Activated CD4-positive, alpha-beta T cell treated with anti-CD3 and anti-CD28 coated beads for 36 hours (primary cell): ENCODE measurements at regions not wholly inside any gene's neighbourhood (a gene's known extent, or its start where the extent isn't known, plus 50 kb on each side); places are given as distances from the start of the nearest gene placed in this dataset.
"Not testable (repeated sequence)": the region's sequence is repeated elsewhere in the genome, so short reads cannot be mapped to it uniquely, and the experiment has no call there.

Experiments
- ATAC-seq: fragments of 200-7000 bp; cut with Tn5 transposase; one replicate; pipeline ENCODE4 v1.10.0; 2021; ENCODE audit warnings: mild to moderate bottlenecking, moderate library complexity
- CTCF ChIA-PET: fragments of 350-600 bp; sonication (Branson Sonifier 250); formaldehyde crosslinking; loops from one replicate; lab custom pipeline; 2021; ENCODE audit warnings: antibody characterized with exemption; lab: Charles Lee
- POLR2A ChIA-PET: fragments of 350-600 bp; sonication (Branson Sonifier 250); formaldehyde crosslinking; loops from one replicate; lab custom pipeline; 2021; ENCODE audit warnings: antibody characterized with exemption, inconsistent platforms; lab: Charles Lee
- DNase-seq: peaks from one replicate; pipeline ENCODE4 v3.0.0-alpha.2; 2020
- H3K27ac Mint-ChIP-seq: one replicate; pipeline ENCODE4 v1.8.0; 2021; ENCODE audit warnings: mixed read lengths
- H3K27me3 Mint-ChIP-seq: one replicate; pipeline ENCODE4 v1.8.0; 2021; ENCODE audit warnings: mixed read lengths
- H3K36me3 Mint-ChIP-seq: one replicate; pipeline ENCODE4 v1.8.0; 2021; ENCODE audit warnings: low read depth, mixed read lengths
- H3K4me1 Mint-ChIP-seq: one replicate; pipeline ENCODE4 v1.8.0; 2021; ENCODE audit warnings: mixed read lengths
- H3K4me3 Mint-ChIP-seq: one replicate; pipeline ENCODE4 v1.8.0; 2021; ENCODE audit warnings: mild to moderate bottlenecking, moderate library complexity, mixed read lengths
- H3K9me3 Mint-ChIP-seq: one replicate; pipeline ENCODE4 v1.8.0; 2021; ENCODE audit warnings: low read depth, mixed read lengths
- intact Hi-C, 2 experiments: fragments of 100-400 bp; cut with DNase I in 1 of 2; cut with micrococcal nuclease in 1 of 2; formaldehyde crosslinking; loops; one replicate each; pipeline versions ENCODE4 v1.14.2 to v1.15.1; 2022 to 2024; cut with DNase I, micrococcal nuclease

DNA sequence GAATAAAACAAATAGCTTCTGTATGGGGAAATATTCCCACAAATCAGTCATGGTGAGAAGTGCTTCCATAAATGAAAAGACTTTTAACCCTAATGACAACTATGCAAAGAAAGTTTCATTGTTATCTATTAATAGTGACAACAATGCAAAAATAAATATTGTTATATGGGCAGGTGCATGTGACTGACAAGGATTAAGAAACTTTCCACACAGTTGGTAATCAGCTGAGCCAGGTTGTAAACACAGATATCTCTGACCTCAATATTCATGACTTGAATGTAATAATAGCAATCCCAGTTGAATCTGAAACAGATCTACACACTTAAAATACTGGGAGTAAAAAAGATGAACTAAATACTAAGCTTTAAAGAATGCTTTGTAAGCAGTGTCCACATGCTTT lies 517.0 kb upstream of the SOX11 start:
- ATAC-seq (no peak), DNase-seq (no peak)
- Mint-ChIP-seq H3K27me3 (no peaks in the 10 kb centered on the region), H3K9me3 (peaks cover 6% of the 10 kb centered on the region), H3K4me3 (no peak overlapping the region), H3K27ac (no peak overlapping the region), H3K36me3 (no peaks in the 10 kb centered on the region), H3K4me1 (no peaks in the 10 kb centered on the region)
- intact Hi-C loops, result no loop called here
- POLR2A ChIA-PET, result no interaction called here
- CTCF ChIA-PET, result interaction anchor here (0.6 kb wide), 1 partner anchor 123 kb away, joined by 3 read pairs; no protein-coding TSS in a partner anchor

DNA sequence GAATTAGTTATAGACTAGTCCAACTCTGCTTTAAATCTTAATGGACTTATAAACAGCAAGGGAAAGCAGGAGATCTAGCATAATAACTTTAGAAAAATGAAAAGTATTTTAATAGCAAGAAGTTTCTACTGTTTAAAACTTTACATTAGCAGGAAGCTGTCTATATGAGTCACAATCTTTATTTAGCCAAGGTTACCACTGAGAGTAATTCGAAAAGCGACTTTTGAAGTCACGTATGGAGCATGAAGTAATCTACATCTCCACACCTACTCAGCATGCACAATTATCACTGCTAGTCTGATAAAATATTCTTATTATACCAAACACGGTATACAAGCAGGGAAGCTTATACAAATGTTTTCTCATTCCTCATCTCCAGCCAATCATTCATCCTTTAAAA lies 515.4 kb upstream of the SOX11 start:
- intact Hi-C loops, result no loop called here
- no peaks in the 10 kb centered on the region for H3K27me3 Mint-ChIP-seq
- ChIA-PET CTCF (no interaction called here), POLR2A (no interaction called here)
- H3K4me1 Mint-ChIP-seq, result no peaks in the 10 kb centered on the region
- H3K27ac Mint-ChIP-seq, result no peak overlapping the region
- ATAC-seq (no peak), DNase-seq (no peak)
- H3K36me3 Mint-ChIP-seq, result no peaks in the 10 kb centered on the region
- no peak overlapping the region for H3K4me3 Mint-ChIP-seq
- peaks cover 8% of the 10 kb centered on the region for H3K9me3 Mint-ChIP-seq

DNA sequence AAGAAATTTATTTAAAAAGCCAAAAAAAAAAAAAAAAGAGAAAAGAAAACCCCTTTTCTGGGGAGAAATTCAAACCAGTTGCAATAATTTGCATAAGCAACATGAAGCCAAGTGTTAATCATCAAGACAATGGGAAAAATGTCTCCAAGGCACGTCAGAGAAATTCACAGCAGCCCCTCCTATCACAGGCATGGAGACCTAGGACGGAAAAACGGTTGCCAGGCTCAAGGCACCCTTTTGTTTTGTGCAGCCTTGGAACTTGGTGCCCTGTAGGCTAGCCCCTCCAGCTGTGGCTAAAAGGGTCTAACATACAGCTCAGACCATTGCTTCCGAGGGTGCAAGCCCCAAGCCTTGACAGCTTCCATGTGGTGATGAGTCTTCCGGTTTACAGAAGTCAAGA lies 509.2 kb upstream of the SOX11 start:
- Mint-ChIP-seq H3K27ac (no peak overlapping the region), H3K4me1 (no peaks in the 10 kb centered on the region), H3K36me3 (no peaks in the 10 kb centered on the region), H3K9me3 (peaks cover 15% of the 10 kb centered on the region), H3K4me3 (no peak overlapping the region), H3K27me3 (no peaks in the 10 kb centered on the region)
- ChIA-PET CTCF (no interaction called here), POLR2A (no interaction called here)
- intact Hi-C loops, result no loop called here
- no peak for DNase-seq
- ATAC-seq, result no peak

DNA sequence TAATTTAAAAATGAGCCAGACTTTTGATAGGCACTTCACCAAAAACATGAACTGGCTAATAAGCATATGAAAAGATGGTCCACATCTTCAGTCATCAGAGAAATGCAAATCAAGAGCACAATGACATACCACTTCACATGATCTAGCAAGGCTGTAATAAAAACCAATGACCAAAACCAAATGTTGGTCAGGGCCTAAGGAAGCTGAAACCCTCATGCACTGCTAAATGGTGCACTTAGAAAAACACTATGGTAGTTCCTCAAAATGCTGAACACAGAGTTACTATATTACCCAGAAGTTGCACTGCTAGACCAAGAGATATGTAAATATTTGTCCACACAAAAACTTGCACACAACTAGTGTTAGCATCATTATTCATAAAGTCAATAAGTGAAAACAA lies 504.9 kb upstream of the SOX11 start:
- ATAC-seq (no peak), DNase-seq (no peak)
- Mint-ChIP-seq H3K4me3 (no peak overlapping the region), H3K4me1 (no peaks in the 10 kb centered on the region), H3K27ac (no peak overlapping the region), H3K36me3 (no peaks in the 10 kb centered on the region), H3K27me3 (no peaks in the 10 kb centered on the region), H3K9me3 (peaks cover 7% of the 10 kb centered on the region)
- CTCF ChIA-PET, result no interaction called here
- POLR2A ChIA-PET, result no interaction called here
- intact Hi-C loops, result no loop called here

DNA sequence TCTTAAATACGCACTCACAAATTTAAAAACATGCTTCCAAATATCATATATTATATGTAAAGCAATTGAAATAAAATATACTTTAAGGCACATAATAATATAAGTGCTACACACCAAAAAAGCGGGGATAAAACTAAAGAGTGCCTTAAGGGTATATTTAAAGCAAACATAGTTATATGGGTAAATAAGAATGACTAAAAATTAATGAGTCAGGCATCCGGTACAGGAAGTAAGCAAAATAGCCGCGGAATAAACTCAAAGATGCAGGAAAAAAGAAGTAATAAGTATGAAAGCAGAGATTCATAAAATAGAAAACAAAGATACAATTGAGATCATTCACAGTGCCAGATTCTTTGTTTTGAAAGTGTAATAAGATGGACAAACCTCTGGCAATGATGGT lies 503.5 kb upstream of the SOX11 start:
- H3K36me3 Mint-ChIP-seq, result no peaks in the 10 kb centered on the region
- POLR2A ChIA-PET, result no interaction called here

DNA sequence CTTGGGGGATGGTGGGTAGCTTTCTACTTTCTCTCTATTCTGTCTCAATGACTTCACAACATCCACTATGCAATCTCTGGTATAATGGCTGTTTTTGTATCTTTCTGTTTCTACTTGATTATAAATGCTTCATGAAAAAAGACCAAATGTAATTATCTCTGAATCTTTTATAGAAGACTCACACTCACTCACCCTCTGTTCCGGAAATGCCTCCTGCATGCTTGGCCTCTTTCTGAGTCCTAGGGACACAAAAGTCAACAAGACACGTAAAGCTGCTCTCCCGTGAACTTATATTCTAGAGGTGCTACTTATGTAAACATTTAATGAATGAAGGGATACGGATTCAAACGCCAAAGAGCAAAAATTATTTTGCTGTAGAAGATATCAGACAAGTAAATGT lies 502.2 kb upstream of the SOX11 start:
- H3K36me3 Mint-ChIP-seq, result no peaks in the 10 kb centered on the region
- H3K27ac Mint-ChIP-seq, result no peak overlapping the region
- no peak overlapping the region for H3K4me3 Mint-ChIP-seq
- no peaks in the 10 kb centered on the region for H3K4me1 Mint-ChIP-seq
- peaks cover 7% of the 10 kb centered on the region for H3K9me3 Mint-ChIP-seq
- ATAC-seq, result no peak
- intact Hi-C loops, result no loop called here
- ChIA-PET CTCF (no interaction called here), POLR2A (no interaction called here)
- no peak for DNase-seq
- H3K27me3 Mint-ChIP-seq, result no peaks in the 10 kb centered on the region

More for the DNA sequence above, 503.5 kb upstream of the SOX11 start:
- peaks cover 5% of the 10 kb centered on the region for H3K9me3 Mint-ChIP-seq
- no peaks in the 10 kb centered on the region for H3K27me3 Mint-ChIP-seq
- DNase-seq, result no peak
- H3K4me1 Mint-ChIP-seq, result no peaks in the 10 kb centered on the region
- no peak overlapping the region for H3K4me3 Mint-ChIP-seq
- CTCF ChIA-PET, result no interaction called here
- no peak for ATAC-seq
- H3K27ac Mint-ChIP-seq, result no peak overlapping the region
- intact Hi-C loops, result no loop called here

DNA sequence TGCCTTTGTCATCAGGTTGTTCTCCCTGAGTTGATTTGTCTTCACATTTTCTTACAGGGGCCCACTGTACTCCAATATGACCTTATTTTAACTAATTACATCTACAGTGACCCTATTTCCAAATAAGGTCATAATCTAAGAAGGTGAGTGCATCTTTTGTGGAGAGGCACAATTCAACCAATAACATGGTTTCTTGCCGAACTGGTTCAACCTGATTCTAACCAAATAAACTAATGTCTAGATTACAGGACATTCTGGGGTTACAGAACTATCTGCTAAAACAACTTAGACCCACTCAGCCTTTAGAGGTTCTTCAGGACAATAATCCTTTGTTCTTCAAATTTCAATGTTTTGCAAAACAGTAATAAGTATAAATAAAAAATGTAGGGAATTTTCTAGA lies 496.5 kb upstream of the SOX11 start:
- no peak for DNase-seq
- Mint-ChIP-seq H3K27ac (no peak overlapping the region), H3K9me3 (peaks cover 6% of the 10 kb centered on the region), H3K36me3 (peaks cover 2% of the 10 kb centered on the region), H3K27me3 (no peaks in the 10 kb centered on the region), H3K4me3 (no peak overlapping the region), H3K4me1 (no peaks in the 10 kb centered on the region)
- no peak for ATAC-seq
- CTCF ChIA-PET, result no interaction called here
- intact Hi-C loops, result no loop called here
- POLR2A ChIA-PET, result no interaction called here

DNA sequence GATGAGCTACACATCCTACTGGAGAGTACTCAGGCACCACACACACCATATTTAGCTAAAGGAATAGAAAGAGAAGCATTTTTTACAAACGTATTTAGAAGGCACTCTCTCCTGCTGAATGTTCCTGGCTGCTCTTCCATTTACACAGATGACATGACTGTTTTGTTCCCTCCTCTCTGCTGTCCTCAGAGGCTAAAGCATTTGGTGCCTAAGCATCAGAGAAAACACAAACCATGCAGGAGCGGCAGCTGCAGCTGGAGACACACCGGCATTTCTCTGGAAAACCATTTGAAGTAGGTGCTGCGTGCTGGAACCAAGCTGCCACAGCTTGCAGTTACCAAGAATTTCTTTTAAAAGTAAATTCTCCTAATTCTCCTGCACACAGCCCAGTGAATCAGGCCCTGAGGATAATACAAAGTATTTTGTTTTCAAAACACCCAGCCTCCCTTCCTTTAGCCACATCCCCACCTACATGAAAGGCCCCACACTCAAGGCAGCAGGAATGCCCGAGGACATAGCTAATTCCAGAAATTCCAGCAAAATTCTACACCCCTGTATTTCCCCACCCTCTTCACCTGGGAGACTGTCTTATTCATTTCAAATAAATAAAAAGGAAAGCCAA lies 488.9 kb upstream of the SOX11 start:
- POLR2A ChIA-PET, result no interaction called here
- Mint-ChIP-seq H3K4me3 (no peak overlapping the region), H3K4me1 (no peaks in the 10 kb centered on the region), H3K36me3 (peaks cover 2% of the 10 kb centered on the region), H3K9me3 (peaks cover 9% of the 10 kb centered on the region), H3K27me3 (no peaks in the 10 kb centered on the region), H3K27ac (no peak overlapping the region)
- intact Hi-C loops, result no loop called here
- DNase-seq (no peak), ATAC-seq (no peak)
- CTCF ChIA-PET, result no interaction called here

DNA sequence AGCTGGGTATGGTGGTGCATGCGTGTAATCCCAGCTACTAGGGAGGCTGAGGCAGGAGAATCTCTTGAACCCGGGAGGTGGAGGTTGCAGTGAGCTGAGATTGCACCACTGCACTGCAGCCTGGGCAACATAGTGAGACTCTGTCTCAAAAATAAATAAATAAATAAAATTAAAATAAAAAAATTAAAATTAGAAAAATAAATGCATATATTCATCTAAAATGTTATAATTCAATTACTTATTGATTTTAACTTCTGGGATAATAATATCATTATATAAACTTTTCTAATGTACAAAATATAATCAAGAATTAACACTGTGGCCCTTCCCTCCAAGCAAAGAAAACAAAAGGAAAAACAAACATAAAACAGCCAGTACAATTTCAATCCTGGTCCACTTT lies 485.4 kb upstream of the SOX11 start:
- H3K27me3 Mint-ChIP-seq, H3K36me3 Mint-ChIP-seq, H3K27ac Mint-ChIP-seq, POLR2A ChIA-PET, intact Hi-C loops, ATAC-seq, H3K4me3 Mint-ChIP-seq, H3K9me3 Mint-ChIP-seq, DNase-seq, CTCF ChIA-PET, H3K4me1 Mint-ChIP-seq: not testable (repeated sequence)

DNA sequence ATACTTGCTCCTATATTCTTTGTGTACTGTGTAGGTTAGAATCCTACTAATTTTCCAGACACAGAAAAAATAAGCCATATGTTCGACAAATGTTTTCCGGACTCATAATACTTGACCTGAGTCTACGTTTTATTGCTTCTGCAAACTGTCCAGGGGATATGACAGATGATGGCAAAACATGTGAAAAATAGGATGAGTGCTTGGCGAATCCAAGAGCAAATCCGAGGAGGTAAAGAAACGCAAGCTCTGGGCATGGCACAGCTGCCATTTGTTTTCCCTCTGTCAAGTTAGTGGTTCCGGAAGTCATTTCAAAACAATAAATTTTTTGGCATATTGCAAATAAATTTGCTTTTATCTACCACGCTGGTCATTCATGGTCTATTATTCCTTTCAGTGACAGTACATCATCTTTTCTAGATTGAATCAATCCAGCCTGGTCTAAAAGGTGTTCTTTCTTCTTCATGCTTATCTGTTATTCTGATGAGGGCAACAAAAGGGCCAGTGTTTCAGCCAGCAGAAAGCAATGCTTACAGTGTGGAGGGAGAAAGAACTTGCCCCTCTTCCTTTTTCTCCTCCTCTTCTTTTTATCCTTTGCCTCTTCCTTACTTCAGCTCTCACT lies 476.1 kb upstream of the SOX11 start:
- no peaks in the 10 kb centered on the region for H3K4me1 Mint-ChIP-seq
- ATAC-seq (no peak), DNase-seq (no peak)
- intact Hi-C loops, result no loop called here
- no peak overlapping the region for H3K27ac Mint-ChIP-seq
- H3K9me3 Mint-ChIP-seq, result peaks cover 4% of the 10 kb centered on the region
- no peak overlapping the region for H3K4me3 Mint-ChIP-seq
- POLR2A ChIA-PET, result no interaction called here
- CTCF ChIA-PET, result no interaction called here
- no peaks in the 10 kb centered on the region for H3K36me3 Mint-ChIP-seq
- no peaks in the 10 kb centered on the region for H3K27me3 Mint-ChIP-seq

DNA sequence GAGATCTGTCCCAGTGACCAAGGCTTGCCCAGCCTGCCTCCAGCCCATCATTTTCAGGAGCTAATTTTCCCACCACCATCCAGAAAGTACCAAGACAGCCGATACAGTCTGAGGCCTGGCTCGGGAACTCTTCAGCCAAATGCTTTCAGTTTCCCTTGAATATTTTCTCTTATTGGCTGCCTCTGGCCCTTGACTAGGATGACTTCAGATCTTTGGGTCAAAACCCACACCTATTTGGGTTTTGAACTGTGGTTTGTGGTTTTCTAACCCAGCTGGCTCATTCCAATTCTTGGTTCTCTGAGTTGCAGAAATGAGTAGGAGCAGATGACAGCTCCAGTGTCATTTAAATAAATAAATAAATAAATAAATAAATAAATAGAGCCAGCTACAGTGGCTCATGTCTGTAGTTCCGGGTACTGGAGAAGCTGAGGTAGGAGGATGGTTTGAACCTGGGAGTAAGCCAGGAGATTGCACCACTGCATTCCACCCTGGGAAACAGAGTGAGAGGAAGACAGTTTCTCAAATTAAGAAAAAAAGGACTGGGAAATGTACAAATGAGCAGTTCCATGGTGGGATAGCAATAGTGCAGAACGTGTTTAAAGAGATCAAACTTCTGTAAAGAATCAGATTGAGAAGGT lies 465.0 kb upstream of the SOX11 start:
- no peak for ATAC-seq
- Mint-ChIP-seq H3K27ac (no peak overlapping the region), H3K9me3 (peaks cover 10% of the 10 kb centered on the region), H3K4me3 (no peak overlapping the region), H3K27me3 (no peaks in the 10 kb centered on the region), H3K4me1 (no peaks in the 10 kb centered on the region), H3K36me3 (no peaks in the 10 kb centered on the region)
- ChIA-PET POLR2A (no interaction called here), CTCF (no interaction called here)
- DNase-seq, result no peak
- intact Hi-C loops, result no loop called here

DNA sequence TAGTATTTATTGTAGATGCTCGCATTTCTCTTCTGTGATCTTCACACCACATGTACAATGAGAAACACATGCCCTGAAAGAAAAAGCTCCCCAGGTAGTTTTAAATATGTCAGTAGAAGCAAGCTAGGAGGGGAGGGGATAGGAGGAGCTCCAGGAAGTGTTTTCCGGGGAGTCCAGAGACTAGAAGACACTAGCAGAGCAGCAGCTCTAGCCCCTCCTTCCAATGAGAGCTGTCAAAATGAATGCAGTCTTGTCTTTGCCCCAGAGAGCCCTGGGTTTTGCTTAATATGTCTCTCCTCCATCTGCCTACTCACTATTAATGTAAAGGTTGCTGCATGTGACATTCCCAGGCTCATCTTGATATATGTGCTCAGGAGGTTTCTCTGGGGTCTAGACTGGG lies 462.6 kb upstream of the SOX11 start:
- no peaks in the 10 kb centered on the region for H3K4me1 Mint-ChIP-seq
- H3K9me3 Mint-ChIP-seq, result peaks cover 6% of the 10 kb centered on the region
- POLR2A ChIA-PET, result no interaction called here
- no peak overlapping the region for H3K27ac Mint-ChIP-seq
- intact Hi-C loops, result no loop called here
- CTCF ChIA-PET, result no interaction called here
- ATAC-seq (no peak), DNase-seq (no peak)
- H3K27me3 Mint-ChIP-seq, result no peaks in the 10 kb centered on the region
- no peaks in the 10 kb centered on the region for H3K36me3 Mint-ChIP-seq
- no peak overlapping the region for H3K4me3 Mint-ChIP-seq
